Activated naive CD4-positive, alpha-beta T cell treated with anti-CD3 and anti-CD28 coated beads, Interleukin-2, amount 50 U/mL, for 24 hours (primary cell): ENCODE measurements at regions not wholly inside any gene's neighbourhood (a gene's known extent, or its start where the extent isn't known, plus 50 kb on each side); places are given as distances from the start of the nearest gene placed in this dataset.

Source experiments
- H3K27ac Mint-ChIP-seq: one replicate; pipeline ENCODE4 v1.8.0; 2021; ENCODE audit warnings: mild to moderate bottlenecking, mixed read lengths
- H3K27me3 Mint-ChIP-seq: one replicate; pipeline ENCODE4 v1.8.0; 2021; ENCODE audit warnings: mixed read lengths
- H3K36me3 Mint-ChIP-seq: one replicate; pipeline ENCODE4 v1.8.0; 2021; ENCODE audit warnings: mixed read lengths
- H3K4me1 Mint-ChIP-seq: one replicate; pipeline ENCODE4 v1.8.0; 2021; ENCODE audit warnings: mixed read lengths
- H3K4me3 Mint-ChIP-seq: one replicate; pipeline ENCODE4 v1.8.0; 2021; ENCODE audit warnings: mild to moderate bottlenecking, mixed read lengths
- H3K9me3 Mint-ChIP-seq: one replicate; pipeline ENCODE4 v1.8.0; 2021; ENCODE audit warnings: mixed read lengths

- Mint-ChIP-seq H3K9me3 (no peaks in the 10 kb centered on the region), H3K27me3 (peaks cover 5% of the 10 kb centered on the region), H3K4me1 (no peaks in the 10 kb centered on the region), H3K27ac (no peak overlapping the region), H3K4me3 (no peak overlapping the region), H3K36me3 (no peaks in the 10 kb centered on the region)
Measured at GRCh38 chr5:62000646-62001045, 305.4 kb upstream of the KIF2A start.

GRCh38 chr5:62001640-62002039, 304.4 kb upstream of the KIF2A start:
- H3K27me3 Mint-ChIP-seq: peaks cover 5% of the 10 kb centered on the region
- no peaks in the 10 kb centered on the region for H3K4me1 Mint-ChIP-seq
- no peaks in the 10 kb centered on the region for H3K36me3 Mint-ChIP-seq
- no peak overlapping the region for H3K27ac Mint-ChIP-seq
- no peaks in the 10 kb centered on the region for H3K9me3 Mint-ChIP-seq
- H3K4me3 Mint-ChIP-seq: no peak overlapping the region

- peaks cover 5% of the 10 kb centered on the region for H3K27me3 Mint-ChIP-seq
- no peak overlapping the region for H3K4me3 Mint-ChIP-seq
Measured at GRCh38 chr5:62002436-62002835, 303.6 kb upstream of the KIF2A start.

GRCh38 chr5:62005551-62005950, 300.5 kb upstream of the KIF2A start:
- H3K36me3 Mint-ChIP-seq: no peaks in the 10 kb centered on the region
- H3K9me3 Mint-ChIP-seq: peaks cover 5% of the 10 kb centered on the region
- peaks cover 3% of the 10 kb centered on the region for H3K27me3 Mint-ChIP-seq
- H3K27ac Mint-ChIP-seq: no peak overlapping the region
- H3K4me1 Mint-ChIP-seq: no peaks in the 10 kb centered on the region
- no peak overlapping the region for H3K4me3 Mint-ChIP-seq

More at GRCh38 chr5:62002436-62002835, 303.6 kb upstream of the KIF2A start:
- H3K9me3 Mint-ChIP-seq: no peaks in the 10 kb centered on the region
- H3K27ac Mint-ChIP-seq: no peak overlapping the region
- no peaks in the 10 kb centered on the region for H3K4me1 Mint-ChIP-seq
- no peaks in the 10 kb centered on the region for H3K36me3 Mint-ChIP-seq

- no peak overlapping the region for H3K4me3 Mint-ChIP-seq
- H3K9me3 Mint-ChIP-seq: peaks cover 5% of the 10 kb centered on the region
- no peak overlapping the region for H3K27ac Mint-ChIP-seq
- H3K36me3 Mint-ChIP-seq: no peaks in the 10 kb centered on the region
- no peaks in the 10 kb centered on the region for H3K4me1 Mint-ChIP-seq
- H3K27me3 Mint-ChIP-seq: peaks cover 3% of the 10 kb centered on the region
Measured at GRCh38 chr5:62007457-62007856, 298.5 kb upstream of the KIF2A start.

GRCh38 chr5:62011089-62011664, 294.8 kb upstream of the KIF2A start:
- Mint-ChIP-seq H3K4me1 (no peaks in the 10 kb centered on the region), H3K36me3 (no peaks in the 10 kb centered on the region), H3K27me3 (no peaks in the 10 kb centered on the region), H3K4me3 (no peak overlapping the region), H3K27ac (no peak overlapping the region), H3K9me3 (peaks cover 5% of the 10 kb centered on the region)

GRCh38 chr5:62017092-62017491, 288.9 kb upstream of the KIF2A start:
- H3K4me3 Mint-ChIP-seq: no peak overlapping the region
- H3K36me3 Mint-ChIP-seq: no peaks in the 10 kb centered on the region
- no peaks in the 10 kb centered on the region for H3K27me3 Mint-ChIP-seq
- no peaks in the 10 kb centered on the region for H3K9me3 Mint-ChIP-seq
- no peak overlapping the region for H3K27ac Mint-ChIP-seq
- H3K4me1 Mint-ChIP-seq: no peaks in the 10 kb centered on the region

GRCh38 chr5:62029303-62029702, 276.7 kb upstream of the KIF2A start:
- Mint-ChIP-seq H3K36me3 (no peaks in the 10 kb centered on the region), H3K27ac (no peak overlapping the region), H3K27me3 (no peaks in the 10 kb centered on the region), H3K4me3 (no peak overlapping the region), H3K4me1 (no peaks in the 10 kb centered on the region), H3K9me3 (peaks cover 5% of the 10 kb centered on the region)

- no peaks in the 10 kb centered on the region for H3K36me3 Mint-ChIP-seq
- no peak overlapping the region for H3K4me3 Mint-ChIP-seq
Measured at GRCh38 chr5:62030326-62030725, 275.7 kb upstream of the KIF2A start.

GRCh38 chr5:62038024-62038423, 268.0 kb upstream of the KIF2A start:
- Mint-ChIP-seq H3K4me1 (no peaks in the 10 kb centered on the region), H3K27me3 (peaks cover 11% of the 10 kb centered on the region), H3K4me3 (no peak overlapping the region), H3K9me3 (peaks cover 5% of the 10 kb centered on the region), H3K36me3 (no peaks in the 10 kb centered on the region), H3K27ac (no peak overlapping the region)

More at GRCh38 chr5:62030326-62030725, 275.7 kb upstream of the KIF2A start:
- Mint-ChIP-seq H3K4me1 (no peaks in the 10 kb centered on the region), H3K27me3 (no peaks in the 10 kb centered on the region), H3K9me3 (peaks cover 5% of the 10 kb centered on the region), H3K27ac (no peak overlapping the region)

GRCh38 chr5:62041156-62041756, 264.8 kb upstream of the KIF2A start:
- peaks cover 6% of the 10 kb centered on the region for H3K9me3 Mint-ChIP-seq
- H3K36me3 Mint-ChIP-seq: no peaks in the 10 kb centered on the region
- peaks cover 9% of the 10 kb centered on the region for H3K27me3 Mint-ChIP-seq
- no peaks in the 10 kb centered on the region for H3K4me1 Mint-ChIP-seq
- H3K27ac Mint-ChIP-seq: no peak overlapping the region
- no peak overlapping the region for H3K4me3 Mint-ChIP-seq

GRCh38 chr5:62042007-62042406, 264.0 kb upstream of the KIF2A start:
- Mint-ChIP-seq H3K4me1 (no peaks in the 10 kb centered on the region), H3K4me3 (no peak overlapping the region), H3K27ac (no peak overlapping the region), H3K36me3 (no peaks in the 10 kb centered on the region), H3K9me3 (peaks cover 7% of the 10 kb centered on the region), H3K27me3 (peaks cover 9% of the 10 kb centered on the region)

GRCh38 chr5:62043289-62044280, 262.4 kb upstream of the KIF2A start:
- Mint-ChIP-seq H3K4me1 (no peaks in the 10 kb centered on the region), H3K9me3 (peaks cover 14% of the 10 kb centered on the region), H3K4me3 (no peak overlapping the region), H3K27me3 (peaks cover 5% of the 10 kb centered on the region), H3K36me3 (no peaks in the 10 kb centered on the region), H3K27ac (no peak overlapping the region)

GRCh38 chr5:62044989-62045388, 261.0 kb upstream of the KIF2A start:
- H3K36me3 Mint-ChIP-seq: no peaks in the 10 kb centered on the region
- no peak overlapping the region for H3K27ac Mint-ChIP-seq
- peaks cover 14% of the 10 kb centered on the region for H3K9me3 Mint-ChIP-seq
- H3K4me1 Mint-ChIP-seq: no peaks in the 10 kb centered on the region
- no peak overlapping the region for H3K4me3 Mint-ChIP-seq
- H3K27me3 Mint-ChIP-seq: peaks cover 5% of the 10 kb centered on the region

GRCh38 chr5:62046191-62046590, 259.8 kb upstream of the KIF2A start:
- no peaks in the 10 kb centered on the region for H3K36me3 Mint-ChIP-seq
- no peaks in the 10 kb centered on the region for H3K4me1 Mint-ChIP-seq
- peaks cover 14% of the 10 kb centered on the region for H3K9me3 Mint-ChIP-seq
- no peak overlapping the region for H3K4me3 Mint-ChIP-seq
- H3K27ac Mint-ChIP-seq: no peak overlapping the region
- peaks cover 5% of the 10 kb centered on the region for H3K27me3 Mint-ChIP-seq

GRCh38 chr5:62051747-62052146, 254.3 kb upstream of the KIF2A start:
- Mint-ChIP-seq H3K9me3 (peaks cover 12% of the 10 kb centered on the region), H3K4me1 (no peaks in the 10 kb centered on the region), H3K4me3 (no peak overlapping the region), H3K27me3 (no peaks in the 10 kb centered on the region), H3K36me3 (no peaks in the 10 kb centered on the region), H3K27ac (no peak overlapping the region)
